ENCODE measurements at regions not wholly inside any gene's neighbourhood (a gene's known extent, or its start where the extent isn't known, plus 50 kb on each side); places are given as distances from the start of the nearest gene placed in this dataset.

DNA sequence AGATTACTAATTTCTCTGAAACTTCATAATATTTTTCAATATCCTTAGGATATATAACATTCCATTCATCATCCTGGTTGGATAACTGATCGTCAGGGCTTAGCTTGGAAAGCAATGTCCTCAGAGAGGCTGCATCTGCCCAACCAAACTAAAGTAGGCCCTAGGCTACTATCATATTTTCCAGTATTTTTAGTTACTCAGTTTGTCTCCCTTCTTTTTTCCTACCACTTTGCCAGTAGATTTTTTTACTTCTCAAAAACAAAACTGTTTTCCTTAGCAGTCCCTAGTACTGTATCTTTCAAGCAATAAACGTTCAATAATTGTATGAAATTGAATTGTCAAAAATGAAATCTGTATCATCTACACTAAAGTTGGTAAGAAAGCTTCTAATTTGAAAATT is 452.0 kb downstream of the TFEC start (continued):
- TF ChIP-seq, protein P1, sequence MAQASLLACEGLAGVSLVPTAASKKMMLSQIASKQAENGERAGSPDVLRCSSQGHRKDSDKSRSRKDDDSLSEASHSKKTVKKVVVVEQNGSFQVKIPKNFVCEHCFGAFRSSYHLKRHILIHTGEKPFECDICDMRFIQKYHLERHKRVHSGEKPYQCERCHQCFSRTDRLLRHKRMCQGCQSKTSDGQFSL (CRISPR knock-in tag; IDR thresholded peaks at IDR 0.05) = no peak
- TF ChIP-seq, protein P1 (tag; IDR thresholded peaks at IDR 0.05) = no peak
- TF ChIP-seq SREBF1 (IDR thresholded peaks at IDR 0.05; ENCODE audit: borderline replicate concordance, low read depth, low read length) (no peak), ZNF384 (IDR thresholded peaks at IDR 0.05; ENCODE audit: low read depth, low read length) (no peak), MCM2 (IDR thresholded peaks at IDR 0.05; ENCODE audit: low read depth) (no peak), SIRT6 (IDR thresholded peaks at IDR 0.05; ENCODE audit: low read depth, low read length) (no peak), ZNF354B (CRISPR knock-in tag; IDR thresholded peaks at IDR 0.05) (no peak), PHB (CRISPR knock-in tag; IDR thresholded peaks at IDR 0.05) (no peak), SRSF1 (IDR thresholded peaks at IDR 0.05; ENCODE audit: low read depth, low read length) (no peak)
- TF ChIP-seq, protein P2, sequence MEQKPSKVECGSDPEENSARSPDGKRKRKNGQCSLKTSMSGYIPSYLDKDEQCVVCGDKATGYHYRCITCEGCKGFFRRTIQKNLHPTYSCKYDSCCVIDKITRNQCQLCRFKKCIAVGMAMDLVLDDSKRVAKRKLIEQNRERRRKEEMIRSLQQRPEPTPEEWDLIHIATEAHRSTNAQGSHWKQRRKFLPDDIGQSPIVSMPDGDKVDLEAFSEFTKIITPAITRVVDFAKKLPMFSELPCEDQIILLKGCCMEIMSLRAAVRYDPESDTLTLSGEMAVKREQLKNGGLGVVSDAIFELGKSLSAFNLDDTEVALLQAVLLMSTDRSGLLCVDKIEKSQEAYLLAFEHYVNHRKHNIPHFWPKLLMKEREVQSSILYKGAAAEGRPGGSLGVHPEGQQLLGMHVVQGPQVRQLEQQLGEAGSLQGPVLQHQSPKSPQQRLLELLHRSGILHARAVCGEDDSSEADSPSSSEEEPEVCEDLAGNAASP (IDR thresholded peaks at IDR 0.05) = no peak
- TF ChIP-seq, protein P3, sequence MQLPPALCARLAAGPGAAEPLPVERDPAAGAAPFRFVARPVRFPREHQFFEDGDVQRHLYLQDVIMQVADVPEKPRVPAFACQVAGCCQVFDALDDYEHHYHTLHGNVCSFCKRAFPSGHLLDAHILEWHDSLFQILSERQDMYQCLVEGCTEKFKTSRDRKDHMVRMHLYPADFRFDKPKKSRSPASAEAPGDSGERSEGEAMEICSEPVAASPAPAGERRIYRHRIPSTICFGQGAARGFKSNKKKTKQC (CRISPR knock-in tag; IDR thresholded peaks at IDR 0.05) = no peak
- TF ChIP-seq, protein P4, sequence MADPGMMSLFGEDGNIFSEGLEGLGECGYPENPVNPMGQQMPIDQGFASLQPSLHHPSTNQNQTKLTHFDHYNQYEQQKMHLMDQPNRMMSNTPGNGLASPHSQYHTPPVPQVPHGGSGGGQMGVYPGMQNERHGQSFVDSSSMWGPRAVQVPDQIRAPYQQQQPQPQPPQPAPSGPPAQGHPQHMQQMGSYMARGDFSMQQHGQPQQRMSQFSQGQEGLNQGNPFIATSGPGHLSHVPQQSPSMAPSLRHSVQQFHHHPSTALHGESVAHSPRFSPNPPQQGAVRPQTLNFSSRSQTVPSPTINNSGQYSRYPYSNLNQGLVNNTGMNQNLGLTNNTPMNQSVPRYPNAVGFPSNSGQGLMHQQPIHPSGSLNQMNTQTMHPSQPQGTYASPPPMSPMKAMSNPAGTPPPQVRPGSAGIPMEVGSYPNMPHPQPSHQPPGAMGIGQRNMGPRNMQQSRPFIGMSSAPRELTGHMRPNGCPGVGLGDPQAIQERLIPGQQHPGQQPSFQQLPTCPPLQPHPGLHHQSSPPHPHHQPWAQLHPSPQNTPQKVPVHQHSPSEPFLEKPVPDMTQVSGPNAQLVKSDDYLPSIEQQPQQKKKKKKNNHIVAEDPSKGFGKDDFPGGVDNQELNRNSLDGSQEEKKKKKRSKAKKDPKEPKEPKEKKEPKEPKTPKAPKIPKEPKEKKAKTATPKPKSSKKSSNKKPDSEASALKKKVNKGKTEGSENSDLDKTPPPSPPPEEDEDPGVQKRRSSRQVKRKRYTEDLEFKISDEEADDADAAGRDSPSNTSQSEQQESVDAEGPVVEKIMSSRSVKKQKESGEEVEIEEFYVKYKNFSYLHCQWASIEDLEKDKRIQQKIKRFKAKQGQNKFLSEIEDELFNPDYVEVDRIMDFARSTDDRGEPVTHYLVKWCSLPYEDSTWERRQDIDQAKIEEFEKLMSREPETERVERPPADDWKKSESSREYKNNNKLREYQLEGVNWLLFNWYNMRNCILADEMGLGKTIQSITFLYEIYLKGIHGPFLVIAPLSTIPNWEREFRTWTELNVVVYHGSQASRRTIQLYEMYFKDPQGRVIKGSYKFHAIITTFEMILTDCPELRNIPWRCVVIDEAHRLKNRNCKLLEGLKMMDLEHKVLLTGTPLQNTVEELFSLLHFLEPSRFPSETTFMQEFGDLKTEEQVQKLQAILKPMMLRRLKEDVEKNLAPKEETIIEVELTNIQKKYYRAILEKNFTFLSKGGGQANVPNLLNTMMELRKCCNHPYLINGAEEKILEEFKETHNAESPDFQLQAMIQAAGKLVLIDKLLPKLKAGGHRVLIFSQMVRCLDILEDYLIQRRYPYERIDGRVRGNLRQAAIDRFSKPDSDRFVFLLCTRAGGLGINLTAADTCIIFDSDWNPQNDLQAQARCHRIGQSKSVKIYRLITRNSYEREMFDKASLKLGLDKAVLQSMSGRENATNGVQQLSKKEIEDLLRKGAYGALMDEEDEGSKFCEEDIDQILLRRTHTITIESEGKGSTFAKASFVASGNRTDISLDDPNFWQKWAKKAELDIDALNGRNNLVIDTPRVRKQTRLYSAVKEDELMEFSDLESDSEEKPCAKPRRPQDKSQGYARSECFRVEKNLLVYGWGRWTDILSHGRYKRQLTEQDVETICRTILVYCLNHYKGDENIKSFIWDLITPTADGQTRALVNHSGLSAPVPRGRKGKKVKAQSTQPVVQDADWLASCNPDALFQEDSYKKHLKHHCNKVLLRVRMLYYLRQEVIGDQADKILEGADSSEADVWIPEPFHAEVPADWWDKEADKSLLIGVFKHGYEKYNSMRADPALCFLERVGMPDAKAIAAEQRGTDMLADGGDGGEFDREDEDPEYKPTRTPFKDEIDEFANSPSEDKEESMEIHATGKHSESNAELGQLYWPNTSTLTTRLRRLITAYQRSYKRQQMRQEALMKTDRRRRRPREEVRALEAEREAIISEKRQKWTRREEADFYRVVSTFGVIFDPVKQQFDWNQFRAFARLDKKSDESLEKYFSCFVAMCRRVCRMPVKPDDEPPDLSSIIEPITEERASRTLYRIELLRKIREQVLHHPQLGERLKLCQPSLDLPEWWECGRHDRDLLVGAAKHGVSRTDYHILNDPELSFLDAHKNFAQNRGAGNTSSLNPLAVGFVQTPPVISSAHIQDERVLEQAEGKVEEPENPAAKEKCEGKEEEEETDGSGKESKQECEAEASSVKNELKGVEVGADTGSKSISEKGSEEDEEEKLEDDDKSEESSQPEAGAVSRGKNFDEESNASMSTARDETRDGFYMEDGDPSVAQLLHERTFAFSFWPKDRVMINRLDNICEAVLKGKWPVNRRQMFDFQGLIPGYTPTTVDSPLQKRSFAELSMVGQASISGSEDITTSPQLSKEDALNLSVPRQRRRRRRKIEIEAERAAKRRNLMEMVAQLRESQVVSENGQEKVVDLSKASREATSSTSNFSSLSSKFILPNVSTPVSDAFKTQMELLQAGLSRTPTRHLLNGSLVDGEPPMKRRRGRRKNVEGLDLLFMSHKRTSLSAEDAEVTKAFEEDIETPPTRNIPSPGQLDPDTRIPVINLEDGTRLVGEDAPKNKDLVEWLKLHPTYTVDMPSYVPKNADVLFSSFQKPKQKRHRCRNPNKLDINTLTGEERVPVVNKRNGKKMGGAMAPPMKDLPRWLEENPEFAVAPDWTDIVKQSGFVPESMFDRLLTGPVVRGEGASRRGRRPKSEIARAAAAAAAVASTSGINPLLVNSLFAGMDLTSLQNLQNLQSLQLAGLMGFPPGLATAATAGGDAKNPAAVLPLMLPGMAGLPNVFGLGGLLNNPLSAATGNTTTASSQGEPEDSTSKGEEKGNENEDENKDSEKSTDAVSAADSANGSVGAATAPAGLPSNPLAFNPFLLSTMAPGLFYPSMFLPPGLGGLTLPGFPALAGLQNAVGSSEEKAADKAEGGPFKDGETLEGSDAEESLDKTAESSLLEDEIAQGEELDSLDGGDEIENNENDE (IDR thresholded peaks at IDR 0.05; ENCODE audit: low read depth, low read length) = no peak
